DND-41 (cell line): ENCODE measurements at regions not wholly inside any gene's neighbourhood (a gene's known extent, or its start where the extent isn't known, plus 50 kb on each side); places are given as distances from the start of the nearest gene placed in this dataset.

Source experiments
- ATAC-seq: fragments of 200-7000 bp; cut with Tn5 transposase; 3 replicates; pipeline ENCODE4 v1.9.1; 2021; ENCODE audit warnings: low read depth; ENCODE audit not compliant: insufficient read depth
- DNase-seq: peaks from one replicate; pipeline ENCODE4 v3.0.0-alpha.2; 2020
- H2AFZ ChIP-seq: 2 replicates; pipeline ENCODE4 v1.6.0; 2012; ENCODE audit warnings: low read depth, low read length
- H3K27ac ChIP-seq: 2 replicates; pipeline ENCODE4 v1.5.1; 2012; ENCODE audit warnings: low read length, inconsistent platforms
- H3K27me3 ChIP-seq: fragments of 200-600 bp; sonication (generic); 2 replicates; pipeline ENCODE4 v1.6.0; 2012; ENCODE audit warnings: low read length, mild to moderate bottlenecking, inconsistent platforms; ENCODE audit not compliant: insufficient read depth, poor library complexity
- H3K36me3 ChIP-seq: 2 replicates; pipeline ENCODE4 v1.5.1; 2012; ENCODE audit warnings: low read length, inconsistent platforms; ENCODE audit not compliant: insufficient read depth
- H3K4me1 ChIP-seq: 2 replicates; pipeline ENCODE4 v1.5.1; 2012; ENCODE audit warnings: mild to moderate bottlenecking, low read length; ENCODE audit not compliant: insufficient read depth
- H3K4me2 ChIP-seq: 2 replicates; pipeline ENCODE4 v1.6.0; 2012; ENCODE audit warnings: mild to moderate bottlenecking, moderate library complexity, low read length, inconsistent platforms; ENCODE audit not compliant: insufficient read depth
- H3K4me3 ChIP-seq, 2 experiments: fragments of 200-600 bp in 1 of 2; shearing (Covaris generic) in 1 of 2; 2 replicates each; pipeline ENCODE4 v1.5.1; 2012 to 2016; ENCODE audit warnings: inconsistent platforms in 2 of 2, low read length in 2 of 2, mild to moderate bottlenecking in 2 of 2, low read depth in 1 of 2, moderate library complexity in 1 of 2
- H3K79me2 ChIP-seq: 2 replicates; pipeline ENCODE4 v1.6.0; 2012; ENCODE audit warnings: low read length, inconsistent platforms; ENCODE audit not compliant: insufficient read depth
- H3K9ac ChIP-seq: 2 replicates; pipeline ENCODE4 v1.6.0; 2012; ENCODE audit warnings: low read depth, mild to moderate bottlenecking, inconsistent platforms, low read length, moderate library complexity
- H3K9me3 ChIP-seq: 2 replicates; pipeline ENCODE4 v1.5.1; 2012; ENCODE audit warnings: low read length, moderate library complexity, mild to moderate bottlenecking, inconsistent platforms; ENCODE audit not compliant: insufficient read depth, severe bottlenecking
- H4K20me1 ChIP-seq: 2 replicates; pipeline ENCODE4 v1.6.0; 2012; ENCODE audit warnings: low read length; ENCODE audit not compliant: insufficient read depth
- CTCF ChIP-seq: IDR thresholded peaks from 2 replicates; pipeline ENCODE4 v1.5.1; 2012; ENCODE audit warnings: borderline replicate concordance, low read length, moderate library complexity, mild to moderate bottlenecking; ENCODE audit not compliant: poor library complexity, severe bottlenecking; ENCODE audit errors: extremely low read depth
- EZH2 ChIP-seq: IDR thresholded peaks from 3 replicates; pipeline ENCODE4 v1.6.1; 2012; ENCODE audit warnings: borderline replicate concordance, low read depth, mild to moderate bottlenecking, moderate library complexity, low read length, inconsistent platforms; ENCODE audit not compliant: severe bottlenecking

- DNase-seq: no peak
- no peaks in the 10 kb centered on the region for H3K79me2 ChIP-seq
- no peak overlapping the region for H2AFZ ChIP-seq
- H3K9me3 ChIP-seq: peaks cover 3% of the 10 kb centered on the region
- no peak overlapping the region for H3K4me2 ChIP-seq
- no peak overlapping the region for H3K9ac ChIP-seq
- no peak overlapping the region for H3K27ac ChIP-seq
- ATAC-seq: no peak
- no peaks in the 10 kb centered on the region for H4K20me1 ChIP-seq
- H3K4me1 ChIP-seq: peaks cover 18% of the 10 kb centered on the region
- no peak for TF ChIP-seq CTCF
- no peak for TF ChIP-seq EZH2
- H3K4me3 ChIP-seq: no peak overlapping the region
- H3K27me3 ChIP-seq: no peaks in the 10 kb centered on the region
- no peaks in the 10 kb centered on the region for H3K36me3 ChIP-seq
These were observed 392.3 kb downstream of the DMAC1 start for GRCh38 chr9:7407246-7407645.

GRCh38 chr9:7405924-7406604 is 393.5 kb downstream of the DMAC1 start:
- Histone ChIP-seq H3K4me1 (peaks cover 18% of the 10 kb centered on the region), H3K4me2 (no peak overlapping the region), H3K4me3 (no peak overlapping the region), H3K27me3 (no peaks in the 10 kb centered on the region), H3K79me2 (no peaks in the 10 kb centered on the region), H3K27ac (no peak overlapping the region), H3K9ac (no peak overlapping the region), H3K36me3 (no peaks in the 10 kb centered on the region), H4K20me1 (no peaks in the 10 kb centered on the region), H2AFZ (no peak overlapping the region), H3K9me3 (peaks cover 3% of the 10 kb centered on the region)
- no peak for ATAC-seq
- TF ChIP-seq EZH2 (no peak), CTCF (no peak)
- no peak for DNase-seq

- Histone ChIP-seq H3K79me2 (no peaks in the 10 kb centered on the region), H3K9ac (no peak overlapping the region), H3K27ac (peak overlapping the region; percentile 50), H2AFZ (0 out of 2 replicates have a peak overlapping the region, but pooled peaks have one; percentile 16), H3K4me2 (no peak overlapping the region), H3K9me3 (peaks cover 3% of the 10 kb centered on the region), H3K27me3 (no peaks in the 10 kb centered on the region), H4K20me1 (no peaks in the 10 kb centered on the region), H3K4me3 (no peak overlapping the region), H3K4me1 (peaks cover 18% of the 10 kb centered on the region), H3K36me3 (no peaks in the 10 kb centered on the region)
- peak; percentile 88 for ATAC-seq
- DNase-seq: peak; percentile 50
- TF ChIP-seq EZH2: no peak
- no peak for TF ChIP-seq CTCF
These were observed 395.6 kb downstream of the DMAC1 start for GRCh38 chr9:7403839-7404487.
